Activated naive CD8-positive, alpha-beta T cell (primary cell): ENCODE measurements at regions not wholly inside any gene's neighbourhood (a gene's known extent, or its start where the extent isn't known, plus 50 kb on each side); places are given as distances from the start of the nearest gene placed in this dataset.

Source experiments
- H3K27ac Mint-ChIP-seq: one replicate; pipeline ENCODE4 v1.8.0; 2021; ENCODE audit warnings: mixed read lengths
- H3K27me3 Mint-ChIP-seq: one replicate; pipeline ENCODE4 v1.8.0; 2021; ENCODE audit warnings: mixed read lengths
- H3K36me3 Mint-ChIP-seq: one replicate; pipeline ENCODE4 v1.8.0; 2021; ENCODE audit warnings: mixed read lengths
- H3K4me1 Mint-ChIP-seq: one replicate; pipeline ENCODE4 v1.8.0; 2021; ENCODE audit warnings: low read depth, mixed read lengths
- H3K4me3 Mint-ChIP-seq: one replicate; pipeline ENCODE4 v1.8.0; 2021; ENCODE audit warnings: mild to moderate bottlenecking, mixed read lengths
- H3K9me3 Mint-ChIP-seq: one replicate; pipeline ENCODE4 v1.8.0; 2021; ENCODE audit warnings: low read depth, mixed read lengths

DNA sequence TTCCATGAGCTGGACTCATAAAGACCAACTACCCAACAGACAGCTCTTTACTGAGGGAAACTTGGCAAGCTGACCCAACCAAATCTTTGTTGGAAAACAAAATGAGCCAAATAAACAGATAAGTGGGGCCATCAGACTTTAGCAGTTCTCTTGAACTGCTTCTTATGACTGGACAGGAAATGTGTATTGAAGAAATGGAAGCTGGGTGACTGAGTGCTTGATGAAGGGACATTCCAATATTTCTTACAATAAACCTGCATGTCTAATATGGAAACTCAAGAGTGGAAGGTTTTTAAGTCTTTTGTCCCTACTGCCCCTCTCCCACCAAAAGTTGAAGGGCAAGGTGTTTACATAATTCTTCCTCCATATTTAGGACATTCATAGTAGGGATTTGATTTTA, 218.8 kb upstream of the NR4A3 start:
- H3K4me1 Mint-ChIP-seq: no peaks in the 10 kb centered on the region
- H3K4me3 Mint-ChIP-seq: no peak overlapping the region
- peaks cover 6% of the 10 kb centered on the region for H3K9me3 Mint-ChIP-seq
- peaks cover 2% of the 10 kb centered on the region for H3K27me3 Mint-ChIP-seq
- H3K36me3 Mint-ChIP-seq: no peaks in the 10 kb centered on the region
- H3K27ac Mint-ChIP-seq: no peak overlapping the region

DNA sequence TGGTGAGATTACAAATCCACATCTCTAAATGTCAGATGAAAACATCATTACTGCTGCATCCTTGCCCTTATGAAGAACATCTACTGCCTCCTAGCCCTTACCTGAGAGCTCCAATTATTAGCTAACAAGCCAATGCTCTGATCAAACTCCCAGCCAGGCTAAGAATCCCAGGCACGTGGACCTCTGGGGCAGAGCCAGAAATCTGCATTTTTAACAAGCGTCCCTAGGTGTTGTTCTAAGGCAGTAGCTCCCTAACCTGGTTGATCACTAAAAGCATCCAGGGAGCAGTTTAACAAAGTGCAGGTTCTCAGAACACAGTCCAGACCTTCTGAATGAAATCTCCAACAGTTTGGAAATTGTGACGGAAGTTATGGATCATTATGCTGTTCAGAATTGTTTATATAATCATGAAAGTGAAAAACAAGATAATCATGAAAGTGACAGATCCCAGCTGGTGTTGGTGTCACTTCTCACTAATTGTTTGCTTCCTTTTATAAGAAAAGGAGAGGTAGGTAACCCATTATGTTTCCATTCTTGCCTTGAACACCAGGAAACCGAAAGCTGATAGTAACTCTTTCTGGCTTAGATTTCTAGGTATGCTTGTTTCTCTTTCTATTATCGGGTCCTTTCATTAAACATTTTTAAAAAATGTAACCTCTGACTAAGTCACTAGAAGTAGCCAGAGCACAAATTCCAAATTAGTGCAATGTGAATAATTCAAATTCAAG, 216.5 kb upstream of the NR4A3 start:
- Mint-ChIP-seq H3K27ac (no peak overlapping the region), H3K36me3 (no peaks in the 10 kb centered on the region), H3K27me3 (peaks cover 2% of the 10 kb centered on the region), H3K4me3 (no peak overlapping the region), H3K4me1 (no peaks in the 10 kb centered on the region), H3K9me3 (peaks cover 6% of the 10 kb centered on the region)

DNA sequence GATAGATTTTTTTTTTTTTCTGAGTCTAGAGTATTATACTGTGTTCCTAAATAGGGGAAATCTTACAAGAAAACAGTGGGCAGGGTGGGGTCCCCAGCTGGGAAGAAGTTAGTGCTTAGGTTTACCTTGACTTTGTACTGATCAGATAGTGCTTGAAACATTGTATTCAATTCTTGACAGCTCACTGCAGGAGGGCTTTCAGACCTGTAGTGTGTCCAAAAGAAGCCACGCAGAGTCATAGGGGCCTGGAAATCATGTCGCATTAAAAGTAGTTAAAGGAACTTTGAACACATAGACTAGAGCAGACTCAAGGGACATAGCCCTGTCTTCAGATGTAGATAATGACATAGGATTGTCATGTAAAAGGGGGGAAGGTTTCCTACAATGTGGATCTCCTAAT, 215.4 kb upstream of the NR4A3 start:
- peaks cover 2% of the 10 kb centered on the region for H3K27me3 Mint-ChIP-seq
- no peak overlapping the region for H3K27ac Mint-ChIP-seq
- no peak overlapping the region for H3K4me3 Mint-ChIP-seq
- peaks cover 4% of the 10 kb centered on the region for H3K36me3 Mint-ChIP-seq
- H3K4me1 Mint-ChIP-seq: no peaks in the 10 kb centered on the region
- H3K9me3 Mint-ChIP-seq: peaks cover 3% of the 10 kb centered on the region

DNA sequence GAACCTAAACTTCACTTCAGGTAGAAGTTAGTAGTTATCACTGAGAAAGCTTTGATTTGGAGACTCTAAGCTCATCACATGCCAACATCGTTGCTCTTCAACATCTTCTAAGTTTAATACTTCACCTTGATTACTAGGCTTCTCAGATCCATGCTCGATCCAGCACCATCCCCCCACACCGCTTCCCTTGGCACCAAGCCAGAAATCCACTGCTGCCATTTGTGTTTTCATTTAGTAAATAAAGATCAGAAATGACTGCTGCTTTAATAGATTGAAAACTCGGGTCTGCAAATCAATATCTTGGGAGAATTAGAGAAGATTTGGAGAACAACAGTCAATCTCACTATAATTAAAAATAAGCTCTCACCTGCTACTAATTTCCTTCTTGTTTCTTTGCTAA, 214.7 kb upstream of the NR4A3 start:
- H3K27me3 Mint-ChIP-seq: peaks cover 2% of the 10 kb centered on the region
- peaks cover 4% of the 10 kb centered on the region for H3K36me3 Mint-ChIP-seq
- no peak overlapping the region for H3K4me3 Mint-ChIP-seq
- no peak overlapping the region for H3K27ac Mint-ChIP-seq
- no peaks in the 10 kb centered on the region for H3K4me1 Mint-ChIP-seq
- H3K9me3 Mint-ChIP-seq: peaks cover 3% of the 10 kb centered on the region

DNA sequence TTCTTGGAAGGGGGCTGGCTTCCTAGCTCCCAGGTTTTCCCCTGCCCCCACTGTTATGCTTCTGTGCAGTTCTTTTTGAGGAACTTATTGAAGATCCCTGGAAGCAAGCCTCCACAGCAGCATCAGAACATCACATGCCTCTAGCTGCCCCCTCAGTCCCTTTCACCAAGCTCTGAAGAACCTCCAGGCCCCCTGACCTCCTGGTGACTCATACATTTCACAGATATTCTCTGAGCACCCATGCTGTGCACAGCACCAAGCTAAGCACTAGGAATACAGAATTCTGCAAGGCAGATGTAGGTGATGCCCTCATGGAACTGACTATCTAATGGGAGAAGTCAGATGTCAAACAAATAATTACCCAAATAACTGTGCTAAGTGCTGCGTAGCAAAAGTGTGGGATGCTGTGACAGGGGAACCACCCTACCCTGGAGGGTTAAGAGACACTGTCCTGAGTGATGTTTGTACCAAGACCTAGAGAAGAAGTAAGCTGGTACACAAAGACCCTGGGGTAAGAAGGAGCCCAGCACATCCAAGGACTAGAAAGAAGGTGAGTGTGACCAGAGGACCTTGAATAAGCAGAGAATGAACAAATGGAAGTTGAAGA, 213.7 kb upstream of the NR4A3 start:
- Mint-ChIP-seq H3K27me3 (peaks cover 2% of the 10 kb centered on the region), H3K36me3 (peaks cover 4% of the 10 kb centered on the region), H3K27ac (no peak overlapping the region), H3K4me3 (no peak overlapping the region), H3K9me3 (no peaks in the 10 kb centered on the region), H3K4me1 (no peaks in the 10 kb centered on the region)

DNA sequence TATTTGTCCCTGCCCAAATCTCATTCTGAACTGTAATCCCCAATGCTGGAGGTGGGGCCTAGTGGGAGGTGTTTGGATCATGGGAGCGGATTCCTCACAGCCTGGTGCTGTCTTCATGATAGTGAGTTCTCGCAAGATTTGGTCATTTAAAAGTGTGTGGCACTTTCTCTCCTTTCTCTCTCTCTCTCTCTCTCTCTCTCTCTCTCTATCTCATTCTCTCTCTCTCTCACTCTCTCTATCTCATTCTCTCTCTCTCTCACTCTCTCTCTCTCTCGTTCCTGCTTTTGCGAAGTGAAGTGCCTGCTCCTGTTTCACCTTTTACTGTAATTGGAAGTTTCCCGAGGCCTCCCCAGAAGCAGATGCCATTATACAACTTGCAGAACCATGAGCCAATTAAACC, 207.3 kb upstream of the NR4A3 start:
- Mint-ChIP-seq H3K4me3 (no peak overlapping the region), H3K27me3 (no peaks in the 10 kb centered on the region), H3K27ac (no peak overlapping the region), H3K9me3 (no peaks in the 10 kb centered on the region), H3K4me1 (no peaks in the 10 kb centered on the region), H3K36me3 (peaks cover 6% of the 10 kb centered on the region)

DNA sequence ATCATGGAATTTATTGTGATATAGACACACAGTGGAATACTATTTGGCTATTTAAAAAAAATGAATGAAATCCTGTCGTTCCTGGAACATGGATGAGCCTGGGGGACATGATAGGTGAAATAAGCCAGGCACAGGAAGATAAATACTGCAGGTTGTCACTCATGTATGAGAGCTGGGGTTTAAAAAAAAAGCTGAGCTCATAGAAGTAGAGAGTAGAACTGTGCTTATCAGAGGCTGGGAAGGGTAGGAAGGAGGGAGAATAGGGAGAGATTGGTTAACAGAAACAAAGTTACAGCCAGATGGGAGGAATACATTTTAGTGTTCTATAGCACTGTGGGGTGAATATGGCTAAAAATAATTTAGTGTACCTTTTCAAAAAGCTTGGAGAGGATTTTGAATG, 200.6 kb upstream of the NR4A3 start:
- no peaks in the 10 kb centered on the region for H3K27me3 Mint-ChIP-seq
- H3K27ac Mint-ChIP-seq: no peak overlapping the region
- peaks cover 2% of the 10 kb centered on the region for H3K36me3 Mint-ChIP-seq
- H3K4me3 Mint-ChIP-seq: no peak overlapping the region
- no peaks in the 10 kb centered on the region for H3K4me1 Mint-ChIP-seq
- no peaks in the 10 kb centered on the region for H3K9me3 Mint-ChIP-seq

DNA sequence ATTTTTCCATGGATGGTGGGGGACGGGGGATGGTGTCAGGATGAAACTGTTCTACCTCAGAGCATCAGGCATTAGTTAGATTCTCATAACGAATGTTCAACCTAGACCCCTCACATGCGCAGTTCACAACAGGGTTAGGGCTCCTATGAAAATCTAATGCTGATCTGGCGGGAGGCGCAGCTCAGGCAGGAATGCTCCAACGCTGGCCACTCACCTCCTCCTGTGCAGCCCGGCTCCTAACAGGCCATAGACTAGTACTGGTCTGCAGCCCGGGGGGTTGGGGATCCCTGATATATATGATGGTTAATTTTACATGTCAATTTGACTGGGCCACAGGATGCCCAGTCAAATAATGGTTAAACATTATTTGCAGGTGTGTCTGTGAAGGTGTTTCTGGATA, 199.0 kb upstream of the NR4A3 start:
- Mint-ChIP-seq H3K27me3 (no peaks in the 10 kb centered on the region), H3K27ac (no peak overlapping the region), H3K9me3 (no peaks in the 10 kb centered on the region), H3K36me3 (peaks cover 2% of the 10 kb centered on the region), H3K4me3 (no peak overlapping the region), H3K4me1 (no peaks in the 10 kb centered on the region)

DNA sequence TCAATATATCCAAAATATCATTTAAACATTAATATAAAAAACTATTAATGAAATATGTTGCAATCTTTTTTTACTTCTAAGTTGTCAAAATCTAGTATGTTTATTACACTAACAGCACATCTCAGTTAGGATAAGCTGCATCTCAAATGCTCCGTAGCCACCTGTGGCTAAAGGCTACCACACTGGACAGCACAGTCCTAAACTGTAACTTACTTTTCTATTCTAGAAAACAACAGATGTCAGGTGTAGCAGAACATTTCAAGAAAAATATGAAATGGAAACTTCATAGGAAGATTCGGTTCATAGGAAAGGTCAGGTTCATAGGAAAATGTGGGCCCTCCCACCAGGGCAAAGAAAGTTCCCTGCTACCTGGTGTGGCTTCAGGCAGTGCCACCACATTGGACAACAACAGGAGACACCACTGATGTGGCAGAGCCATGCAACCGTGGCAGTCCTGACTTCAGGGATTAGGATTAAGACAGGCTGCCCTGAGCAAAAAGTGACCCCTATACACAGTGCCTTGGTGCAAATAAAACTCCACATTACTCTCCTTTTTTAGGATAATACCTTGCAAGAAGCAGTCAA, 197.8 kb upstream of the NR4A3 start:
- Mint-ChIP-seq H3K36me3 (no peaks in the 10 kb centered on the region), H3K27me3 (no peaks in the 10 kb centered on the region), H3K9me3 (no peaks in the 10 kb centered on the region), H3K27ac (no peak overlapping the region), H3K4me1 (no peaks in the 10 kb centered on the region), H3K4me3 (no peak overlapping the region)

DNA sequence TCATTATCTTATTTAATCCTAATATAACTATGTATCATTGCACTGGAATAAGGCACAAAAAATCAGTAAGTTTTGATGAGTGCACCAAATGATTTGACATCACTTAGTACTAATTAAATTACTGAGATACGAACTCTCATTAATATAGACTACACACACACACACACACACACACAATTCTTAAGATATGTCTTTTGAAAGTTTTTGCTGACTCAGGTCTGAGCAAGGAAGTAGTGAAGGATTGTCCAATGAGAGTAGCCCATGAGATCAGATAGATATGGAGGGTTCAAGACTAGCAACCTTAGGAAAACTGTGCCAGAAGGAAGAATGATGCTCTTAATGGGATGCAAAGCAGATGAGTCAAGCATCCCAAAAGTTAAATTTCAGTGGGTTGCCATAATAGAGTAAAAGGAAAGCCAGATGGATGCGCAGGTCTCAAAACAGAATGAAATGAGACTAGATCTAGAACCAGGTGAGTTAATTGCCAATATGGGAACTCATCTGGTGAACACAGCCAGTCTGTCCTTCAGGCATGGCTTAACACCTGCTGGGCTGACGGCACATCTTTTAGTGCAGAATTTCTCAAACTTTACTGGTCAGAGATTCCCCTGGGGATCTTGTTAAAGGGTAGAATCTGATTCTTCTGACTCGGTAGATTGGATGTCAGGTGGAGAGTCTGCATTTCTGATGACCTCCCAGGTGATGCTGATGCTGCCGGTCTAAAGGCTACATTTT, 197.0 kb upstream of the NR4A3 start:
- Mint-ChIP-seq H3K4me1 (no peaks in the 10 kb centered on the region), H3K9me3 (no peaks in the 10 kb centered on the region), H3K36me3 (no peaks in the 10 kb centered on the region), H3K27ac (no peak overlapping the region), H3K4me3 (no peak overlapping the region), H3K27me3 (no peaks in the 10 kb centered on the region)

DNA sequence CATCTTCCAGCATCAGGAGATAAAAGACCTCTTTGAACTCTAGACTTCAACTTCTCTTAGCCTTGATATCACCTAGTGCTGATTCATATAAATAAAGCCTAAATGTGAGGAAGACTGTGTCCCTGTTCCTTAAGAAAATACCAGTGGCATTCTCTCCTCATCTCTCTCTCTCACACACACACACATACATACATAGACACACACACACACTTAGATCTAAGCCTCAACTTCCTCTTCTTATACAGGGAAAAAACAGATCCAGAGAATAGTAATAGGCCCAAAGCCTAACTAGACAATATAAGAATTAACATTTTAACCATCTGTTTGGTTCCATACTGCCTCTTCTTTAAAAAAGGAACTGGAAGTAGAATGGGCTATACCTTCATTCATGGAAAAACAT, 195.3 kb upstream of the NR4A3 start:
- Mint-ChIP-seq H3K4me3 (no peak overlapping the region), H3K27me3 (no peaks in the 10 kb centered on the region), H3K9me3 (no peaks in the 10 kb centered on the region), H3K36me3 (no peaks in the 10 kb centered on the region), H3K4me1 (no peaks in the 10 kb centered on the region), H3K27ac (no peak overlapping the region)

DNA sequence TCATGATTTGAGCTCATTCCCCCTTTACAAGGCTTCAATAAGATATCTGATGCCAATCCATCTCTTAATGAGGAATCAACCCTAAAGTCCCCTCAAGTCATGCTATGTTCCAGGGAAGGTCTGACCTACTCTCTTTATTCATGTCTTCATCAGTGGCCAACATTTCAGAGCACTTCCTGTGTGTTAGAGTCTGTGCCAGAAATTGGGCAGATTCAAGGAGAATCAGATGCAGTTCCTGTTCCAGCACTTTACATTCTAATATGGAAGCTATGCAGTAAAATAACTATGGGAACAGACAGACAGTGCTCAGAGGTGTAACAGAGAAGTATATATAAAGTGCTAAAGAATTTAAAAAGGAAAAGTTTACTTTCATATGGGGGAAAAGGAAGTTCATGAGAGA, 193.4 kb upstream of the NR4A3 start:
- H3K27me3 Mint-ChIP-seq: no peaks in the 10 kb centered on the region
- no peaks in the 10 kb centered on the region for H3K9me3 Mint-ChIP-seq

DNA sequence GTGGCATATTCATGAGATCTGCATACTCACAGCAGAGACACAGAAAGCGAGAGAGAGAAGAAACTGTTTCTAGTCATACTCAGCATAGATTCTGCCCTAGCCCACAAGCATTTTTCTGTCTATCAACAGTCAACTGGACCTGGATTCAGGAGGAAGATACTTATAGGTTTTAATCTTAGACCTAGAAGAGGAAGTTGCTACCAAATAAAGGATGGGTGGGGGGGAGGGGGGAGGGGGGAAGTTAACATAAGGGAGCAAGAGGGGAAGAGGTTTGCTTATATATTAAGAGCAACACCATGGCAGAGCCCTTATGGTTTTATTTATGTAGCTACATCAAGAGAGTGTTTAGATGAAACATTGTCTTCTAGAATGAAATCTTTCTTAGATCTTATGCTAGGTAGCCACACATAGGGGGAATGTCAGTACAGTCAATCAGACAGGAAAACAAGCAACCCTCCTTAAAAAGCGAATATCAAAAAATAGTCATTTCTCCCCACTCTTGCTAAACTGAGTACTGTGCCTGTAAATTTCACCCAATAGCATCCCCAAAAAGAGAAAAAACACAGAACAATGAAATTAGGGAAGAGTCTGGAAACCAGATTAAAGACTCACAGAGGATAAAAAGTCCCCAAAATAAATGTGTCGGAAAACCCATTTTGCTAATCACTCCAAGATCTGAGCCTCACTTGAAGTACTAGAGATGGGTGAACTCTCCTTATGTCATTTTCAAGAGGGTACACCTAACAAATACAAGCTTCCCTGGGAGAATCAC, 192.7 kb upstream of the NR4A3 start:
- Mint-ChIP-seq H3K9me3 (no peaks in the 10 kb centered on the region), H3K36me3 (no peaks in the 10 kb centered on the region), H3K4me3 (no peak overlapping the region), H3K27me3 (no peaks in the 10 kb centered on the region), H3K4me1 (no peaks in the 10 kb centered on the region), H3K27ac (no peak overlapping the region)

More for the DNA sequence above, 193.4 kb upstream of the NR4A3 start:
- no peak overlapping the region for H3K4me3 Mint-ChIP-seq
- no peak overlapping the region for H3K27ac Mint-ChIP-seq
- no peaks in the 10 kb centered on the region for H3K36me3 Mint-ChIP-seq
- no peaks in the 10 kb centered on the region for H3K4me1 Mint-ChIP-seq

DNA sequence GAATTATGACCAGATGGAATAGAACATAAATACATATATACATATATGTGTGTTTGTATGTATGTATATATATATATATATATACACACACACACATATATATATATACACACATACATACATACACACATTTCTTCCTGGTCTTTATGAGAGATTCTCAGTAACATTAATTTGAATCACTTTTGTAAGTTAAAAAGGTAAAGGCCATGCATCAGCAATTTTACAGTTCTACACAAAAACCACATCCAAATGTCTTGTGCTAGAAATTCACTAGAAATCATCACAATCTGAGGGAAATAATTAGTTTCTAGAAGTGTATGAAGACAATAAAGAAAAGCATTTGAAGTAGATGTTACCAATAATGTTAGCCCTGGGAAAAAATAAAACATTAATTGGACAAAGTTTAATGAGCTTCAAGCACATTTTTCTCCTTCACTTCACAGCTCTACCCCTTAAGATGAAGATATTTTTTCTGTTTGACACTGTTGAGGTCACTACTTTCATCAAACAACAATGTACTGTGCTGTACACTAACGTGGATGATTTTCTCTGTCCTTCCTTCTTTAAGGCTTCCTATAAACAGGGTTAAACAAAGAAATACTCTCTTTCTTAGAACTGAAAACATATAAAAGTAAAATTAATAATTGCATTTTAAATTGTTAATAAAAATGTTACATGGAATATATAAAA, 189.2 kb upstream of the NR4A3 start:
- no peaks in the 10 kb centered on the region for H3K9me3 Mint-ChIP-seq
- no peaks in the 10 kb centered on the region for H3K36me3 Mint-ChIP-seq
- no peaks in the 10 kb centered on the region for H3K4me1 Mint-ChIP-seq
- no peak overlapping the region for H3K4me3 Mint-ChIP-seq
- H3K27ac Mint-ChIP-seq: no peak overlapping the region
- H3K27me3 Mint-ChIP-seq: no peaks in the 10 kb centered on the region
